GM18508 (cell line): ENCODE measurements at regions not wholly inside any gene's neighbourhood (a gene's known extent, or its start where the extent isn't known, plus 50 kb on each side); places are given as distances from the start of the nearest gene placed in this dataset.
"Not testable (repeated sequence)": the region's sequence is repeated elsewhere in the genome, so short reads cannot be mapped to it uniquely, and the experiment has no call there.

Experiments used
- ATAC-seq: cut with Tn5 transposase; IDR thresholded peaks from one replicate; pipeline ENCODE4 v1.9.1; 2021; ENCODE audit warnings: moderate number of reproducible peaks; ENCODE audit not compliant: insufficient read depth, unreplicated experiment

GRCh38 chr5:91244380-91245073, 138.6 kb downstream of the ARRDC3 start:
- no peak for ATAC-seq

DNA sequence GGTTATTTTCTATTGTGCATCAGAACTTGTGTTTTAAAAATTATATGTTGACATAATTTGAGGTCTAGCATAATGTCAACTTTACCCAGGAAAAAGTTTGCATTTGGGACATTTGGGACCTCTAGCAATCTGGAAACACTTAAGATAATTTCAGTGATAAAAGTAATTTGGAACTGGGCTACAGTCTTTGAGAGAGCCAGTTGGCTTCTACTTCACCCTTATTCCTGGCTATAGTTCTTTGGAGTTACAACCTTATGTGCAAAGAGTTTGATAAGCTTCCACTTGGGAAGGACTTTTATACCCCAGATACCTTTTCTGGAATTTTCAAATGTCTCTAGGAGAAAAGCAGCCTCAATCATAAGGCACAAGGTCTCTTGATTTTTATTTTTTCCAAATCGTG, 139.3 kb downstream of the ARRDC3 start:
- ATAC-seq, result no peak

DNA sequence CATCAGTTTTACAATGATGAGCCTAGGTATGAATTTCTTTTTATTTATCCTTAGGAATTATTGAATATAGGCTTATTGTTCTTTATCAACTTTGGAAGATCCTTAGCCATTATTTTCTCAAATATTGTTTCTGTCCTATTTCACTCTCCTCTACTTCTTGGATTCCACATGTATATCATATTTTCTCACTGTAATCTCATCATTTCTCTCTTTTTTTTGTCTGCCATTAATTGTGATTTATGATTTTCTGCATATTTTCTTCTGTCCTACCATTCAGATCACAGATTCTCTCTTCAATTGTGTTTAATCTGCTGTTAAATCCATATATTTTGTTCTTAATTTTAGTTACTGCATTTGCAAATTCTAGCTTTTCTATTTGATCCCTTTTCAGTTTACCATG, 139.8 kb downstream of the ARRDC3 start:
- no peak for ATAC-seq

GRCh38 chr5:91241460-91241859, 141.7 kb downstream of the ARRDC3 start:
- ATAC-seq, result not testable (repeated sequence)

DNA sequence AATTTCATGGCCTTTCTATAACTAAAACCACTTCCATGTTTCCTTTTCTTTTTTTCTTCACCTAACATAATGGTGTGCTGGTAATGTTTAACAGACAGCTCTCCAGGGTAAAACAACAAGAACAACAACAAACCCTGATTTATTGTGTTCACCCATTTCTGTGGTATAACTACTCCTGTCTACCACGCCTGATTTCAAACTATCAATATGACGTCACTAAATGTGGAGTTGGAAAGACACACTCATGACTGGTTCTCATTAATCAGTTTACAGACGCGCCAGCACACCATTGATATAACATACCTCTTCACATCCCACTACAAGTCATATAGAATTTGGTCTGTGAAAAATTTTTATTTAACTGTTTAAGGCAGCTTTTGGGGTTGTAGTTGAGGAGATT, 142.9 kb downstream of the ARRDC3 start:
- no peak for ATAC-seq

- no peak for ATAC-seq
Observed at GRCh38 chr5:91235271-91235694, 147.8 kb downstream of the ARRDC3 start.

DNA sequence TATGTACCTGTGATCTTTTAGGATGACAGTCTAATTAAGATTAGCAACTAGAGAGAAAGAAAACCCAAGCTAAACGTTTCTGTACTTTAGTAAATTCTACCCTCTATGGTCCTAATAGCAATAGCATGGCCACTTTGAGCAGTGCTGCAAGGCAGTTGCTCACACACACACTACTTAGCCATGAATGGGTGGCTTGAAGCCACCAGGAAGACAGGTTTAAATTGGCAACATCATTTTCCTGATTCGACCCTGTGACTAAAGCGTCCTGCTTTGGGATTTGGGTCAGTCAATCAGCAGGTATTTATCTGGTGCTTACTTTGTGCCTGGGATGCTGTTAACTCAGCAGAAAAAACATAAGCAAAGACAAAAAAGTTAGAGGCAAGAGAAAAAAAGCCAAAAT, 150.6 kb downstream of the ARRDC3 start:
- no peak for ATAC-seq

DNA sequence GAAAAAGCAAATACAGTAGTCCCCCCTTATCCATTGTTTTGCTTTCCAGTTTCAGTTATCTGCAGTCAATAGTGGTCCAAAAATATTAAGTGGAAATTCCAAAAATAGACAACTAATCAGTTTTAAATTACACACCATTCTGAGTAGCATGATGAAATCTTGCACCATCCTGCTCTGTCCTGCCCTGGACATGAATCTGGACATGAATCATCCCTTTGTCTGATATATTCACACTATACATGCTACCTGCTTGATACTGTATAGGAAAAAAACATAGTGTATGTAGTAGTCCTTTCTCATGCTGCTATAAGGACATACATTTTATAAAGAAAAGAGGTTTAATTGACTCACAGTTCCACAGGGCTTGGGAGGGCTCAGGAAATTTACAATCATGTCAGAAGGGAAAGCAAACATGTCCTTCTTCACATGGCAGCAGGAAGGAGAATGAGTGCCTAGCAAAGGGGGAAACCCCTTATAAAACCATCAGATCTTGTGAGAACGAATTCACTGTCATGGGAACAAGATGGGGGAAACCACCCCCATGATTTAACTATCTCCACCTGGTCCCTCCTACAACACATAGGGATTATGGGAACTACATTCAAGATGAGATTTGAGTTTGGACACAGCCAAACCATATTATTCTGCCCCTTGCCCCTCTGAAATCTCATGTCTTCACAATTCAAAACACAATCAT, 153.9 kb downstream of the ARRDC3 start:
- ATAC-seq, result no peak

DNA sequence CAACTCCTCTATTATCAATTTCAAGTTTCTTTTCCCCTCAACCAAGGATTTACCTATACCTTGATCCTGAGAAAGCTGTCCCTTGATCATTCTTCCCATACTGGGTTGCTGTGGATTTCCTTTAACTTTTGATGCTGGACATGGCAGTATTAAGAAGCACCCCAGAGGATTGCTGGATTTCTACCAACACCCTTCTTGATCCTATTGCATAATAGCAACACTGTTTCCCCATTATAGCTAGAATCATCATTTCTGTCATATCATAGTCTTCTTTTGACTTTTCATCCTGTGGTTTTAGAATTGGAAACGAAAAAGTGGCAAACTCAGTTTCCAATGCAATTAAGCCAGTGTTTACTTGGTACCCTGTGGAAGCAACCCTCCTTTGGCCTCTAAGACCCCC, 154.9 kb downstream of the ARRDC3 start:
- no peak for ATAC-seq

- no peak for ATAC-seq
Observed at GRCh38 chr5:91225848-91226686, 157.1 kb downstream of the ARRDC3 start.

GRCh38 chr5:91224969-91225368, 158.1 kb downstream of the ARRDC3 start:
- ATAC-seq, result no peak

DNA sequence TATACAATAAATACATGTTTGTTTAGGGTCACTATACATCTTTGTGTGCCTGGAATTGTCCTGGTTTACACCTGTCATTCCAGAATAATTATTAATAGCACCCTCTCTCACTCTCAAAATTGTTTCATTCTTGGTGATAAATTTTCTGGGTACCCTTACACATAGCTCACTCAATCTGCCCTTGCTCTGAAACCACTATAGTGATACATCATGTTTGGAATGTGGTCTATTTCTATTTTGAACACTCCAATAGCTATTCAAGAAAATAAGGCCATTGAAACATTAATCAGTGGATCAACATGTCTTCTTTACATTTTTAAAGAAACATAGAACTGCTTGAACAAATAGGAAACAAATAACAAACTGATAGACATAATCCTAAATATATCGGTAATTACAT, 158.7 kb downstream of the ARRDC3 start:
- ATAC-seq, result no peak

GRCh38 chr5:91223886-91224285, 159.2 kb downstream of the ARRDC3 start:
- no peak for ATAC-seq

DNA sequence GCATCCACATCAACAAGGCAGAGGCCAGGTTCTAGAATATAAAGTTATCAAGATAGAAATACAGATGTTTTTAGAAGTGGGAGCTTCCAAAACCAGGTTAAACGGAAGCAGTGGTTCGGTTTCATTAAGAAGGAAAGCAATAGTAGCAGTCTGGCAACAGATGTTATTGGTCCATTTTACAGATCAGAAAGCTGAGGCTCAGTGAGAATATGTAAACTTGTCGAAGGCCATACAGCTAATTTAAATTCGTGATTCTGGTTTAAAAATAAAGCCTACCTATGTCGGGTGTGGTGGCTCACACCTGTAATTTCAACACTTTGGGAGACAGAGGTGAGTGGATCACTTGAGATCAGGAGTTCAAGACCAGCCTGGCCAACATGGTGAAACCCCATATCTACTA, 160.6 kb downstream of the ARRDC3 start:
- no peak for ATAC-seq

DNA sequence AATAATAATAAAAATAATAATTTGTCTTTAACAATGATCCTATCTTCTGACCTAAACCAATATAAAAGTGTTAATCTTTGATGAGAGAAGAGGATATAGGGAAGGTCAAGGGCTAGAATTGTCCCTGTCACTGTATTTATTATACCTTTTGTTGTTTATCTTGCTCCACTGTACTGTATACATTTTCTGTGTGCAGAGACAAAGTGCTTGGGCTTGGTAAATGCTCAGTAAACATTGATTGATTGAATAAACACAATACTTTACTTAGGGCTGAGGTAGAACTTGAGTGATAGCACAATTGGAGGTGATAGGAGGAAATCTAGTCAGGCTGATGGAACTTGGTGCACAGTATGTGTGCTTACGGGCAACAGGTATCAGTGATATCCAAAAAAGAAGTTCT, 161.2 kb downstream of the ARRDC3 start:
- no peak for ATAC-seq

GRCh38 chr5:91219803-91220371, 163.2 kb downstream of the ARRDC3 start:
- no peak for ATAC-seq

- no peak for ATAC-seq
Observed at GRCh38 chr5:91219091-91219802, 163.9 kb downstream of the ARRDC3 start.

DNA sequence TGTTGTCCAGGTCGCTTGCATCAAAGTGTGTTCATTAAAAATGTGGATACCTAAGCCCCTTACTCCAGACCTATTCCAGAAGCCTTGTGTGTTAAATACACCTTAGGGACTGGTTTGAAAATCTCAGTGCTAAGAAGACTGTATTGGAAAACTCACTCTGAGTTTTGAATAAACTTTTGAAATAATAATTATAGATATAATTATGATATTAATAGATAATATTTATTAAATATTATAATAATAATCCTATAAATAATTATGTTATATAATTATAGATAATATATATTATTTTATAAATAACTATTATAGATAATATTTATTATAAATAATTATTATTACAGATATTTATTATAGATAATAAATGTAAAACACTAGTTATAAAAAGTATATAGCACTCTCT, 165.3 kb downstream of the ARRDC3 start:
- no peak for ATAC-seq

- ATAC-seq, result no peak
Observed at GRCh38 chr5:91214571-91214970, 168.5 kb downstream of the ARRDC3 start.
